IPS-15b (cell line): ENCODE measurements at regions not wholly inside any gene's neighbourhood (a gene's known extent, or its start where the extent isn't known, plus 50 kb on each side); places are given as distances from the start of the nearest gene placed in this dataset.

Source experiments
- H3K27me3 ChIP-seq: one replicate; pipeline ENCODE4 v1.6.1; 2013; ENCODE audit warnings: low read length; ENCODE audit not compliant: control insufficient read depth, insufficient read depth
- H3K36me3 ChIP-seq: one replicate; pipeline ENCODE4 v1.6.1; 2013; ENCODE audit warnings: low read length; ENCODE audit not compliant: control insufficient read depth, insufficient read depth
- H3K4me1 ChIP-seq: one replicate; pipeline ENCODE4 v1.6.1; 2013; ENCODE audit warnings: mild to moderate bottlenecking, low read length; ENCODE audit not compliant: control insufficient read depth, insufficient read depth
- H3K4me3 ChIP-seq: one replicate; pipeline ENCODE4 v1.5.1; 2013; ENCODE audit warnings: low read depth, low read length
- H3K9ac ChIP-seq: one replicate; pipeline ENCODE4 v1.6.1; 2013; ENCODE audit warnings: low read depth, mild to moderate bottlenecking, low read length
- H3K9me3 ChIP-seq: one replicate; pipeline ENCODE4 v1.6.1; 2013; ENCODE audit warnings: mild to moderate bottlenecking, low read length; ENCODE audit not compliant: control insufficient read depth, insufficient read depth

DNA sequence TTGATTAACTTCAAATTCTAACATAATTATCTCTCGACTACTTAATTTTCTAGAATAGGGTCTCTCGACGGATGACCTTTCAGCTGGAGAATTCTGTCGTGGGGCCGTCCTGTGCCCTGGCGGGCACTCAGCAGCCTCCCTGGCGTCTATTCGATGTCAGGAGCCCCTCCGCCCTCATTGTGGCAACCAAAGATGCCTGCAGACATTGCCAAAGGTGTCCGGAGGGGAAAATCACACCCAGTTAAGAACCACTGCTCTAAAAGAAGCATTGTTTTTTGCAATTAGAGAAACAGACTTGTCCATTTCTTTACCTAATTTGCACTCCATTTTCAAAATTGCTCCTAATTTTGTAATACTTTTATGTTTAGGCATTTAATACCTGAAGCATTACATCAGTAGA, 79.2 kb upstream of the ARHGEF7 start:
- no peaks in the 10 kb centered on the region for H3K27me3 ChIP-seq
- H3K4me3 ChIP-seq: no peak overlapping the region
- no peaks in the 10 kb centered on the region for H3K36me3 ChIP-seq

DNA sequence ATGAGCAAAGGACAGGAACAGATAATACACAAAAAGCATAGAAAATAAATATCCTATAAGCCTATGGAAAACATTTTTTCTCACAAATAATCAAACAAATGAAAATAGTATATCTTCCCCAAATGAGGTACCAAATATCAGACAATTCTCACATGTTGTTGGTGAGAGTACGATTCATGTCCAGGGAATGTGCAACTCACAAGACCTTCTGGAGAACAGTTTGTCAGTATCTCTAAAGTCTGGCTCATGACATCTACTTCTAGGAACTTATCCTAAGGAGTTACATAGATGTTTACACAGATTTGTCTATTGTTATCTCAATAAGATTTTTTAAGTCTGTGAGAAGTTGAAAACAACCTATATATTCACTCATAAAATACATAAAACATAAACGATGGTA, 80.3 kb upstream of the ARHGEF7 start:
- Histone ChIP-seq H3K4me3 (no peak overlapping the region), H3K36me3 (no peaks in the 10 kb centered on the region), H3K9ac (no peak overlapping the region), H3K27me3 (no peaks in the 10 kb centered on the region), H3K4me1 (no peaks in the 10 kb centered on the region), H3K9me3 (no peaks in the 10 kb centered on the region)

More for the DNA sequence above, 79.2 kb upstream of the ARHGEF7 start:
- no peaks in the 10 kb centered on the region for H3K4me1 ChIP-seq
- H3K9ac ChIP-seq: no peak overlapping the region
- no peaks in the 10 kb centered on the region for H3K9me3 ChIP-seq

- H3K4me3 ChIP-seq: no peak overlapping the region
- H3K27me3 ChIP-seq: no peaks in the 10 kb centered on the region
- H3K9ac ChIP-seq: no peak overlapping the region
- H3K9me3 ChIP-seq: no peaks in the 10 kb centered on the region
- H3K4me1 ChIP-seq: no peaks in the 10 kb centered on the region
- H3K36me3 ChIP-seq: no peaks in the 10 kb centered on the region
These were observed 81.7 kb upstream of the ARHGEF7 start for GRCh38 chr13:111033172-111034130.

GRCh38 chr13:111031531-111031961, 83.6 kb upstream of the ARHGEF7 start:
- H3K9me3 ChIP-seq: no peaks in the 10 kb centered on the region

GRCh38 chr13:111029957-111030609, 85.0 kb upstream of the ARHGEF7 start:
- Histone ChIP-seq H3K27me3 (no peaks in the 10 kb centered on the region), H3K36me3 (no peaks in the 10 kb centered on the region), H3K4me1 (no peaks in the 10 kb centered on the region), H3K9ac (no peak overlapping the region), H3K9me3 (no peaks in the 10 kb centered on the region), H3K4me3 (no peak overlapping the region)

More at GRCh38 chr13:111031531-111031961, 83.6 kb upstream of the ARHGEF7 start:
- no peak overlapping the region for H3K4me3 ChIP-seq
- H3K27me3 ChIP-seq: no peaks in the 10 kb centered on the region
- no peaks in the 10 kb centered on the region for H3K4me1 ChIP-seq
- H3K9ac ChIP-seq: no peak overlapping the region
- H3K36me3 ChIP-seq: no peaks in the 10 kb centered on the region

GRCh38 chr13:111027458-111028439, 87.4 kb upstream of the ARHGEF7 start:
- Histone ChIP-seq H3K36me3 (no peaks in the 10 kb centered on the region), H3K9ac (no peak overlapping the region), H3K9me3 (no peaks in the 10 kb centered on the region), H3K4me3 (no peak overlapping the region), H3K27me3 (no peaks in the 10 kb centered on the region), H3K4me1 (no peaks in the 10 kb centered on the region)

DNA sequence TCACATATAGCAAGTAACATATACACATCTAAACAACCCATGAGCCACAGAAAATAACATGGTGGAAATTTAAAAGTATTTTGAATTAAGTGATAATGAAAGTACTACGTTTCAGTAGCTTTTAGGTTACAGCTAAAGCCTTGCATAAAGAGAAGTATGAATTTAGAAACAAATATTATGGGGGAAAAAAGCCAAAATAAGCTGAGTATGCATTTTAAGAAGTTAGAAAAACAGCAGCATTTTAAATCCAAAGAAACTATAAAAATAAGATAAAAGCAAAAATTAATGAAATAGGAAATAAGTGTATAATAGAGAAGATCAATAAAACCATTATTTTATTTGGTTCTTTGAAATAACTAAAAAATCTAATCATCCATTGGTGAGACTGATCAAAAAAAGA, 89.8 kb upstream of the ARHGEF7 start:
- Histone ChIP-seq H3K9me3 (peaks cover 1% of the 10 kb centered on the region), H3K4me1 (no peaks in the 10 kb centered on the region), H3K9ac (no peak overlapping the region), H3K4me3 (no peak overlapping the region), H3K36me3 (no peaks in the 10 kb centered on the region), H3K27me3 (no peaks in the 10 kb centered on the region)

DNA sequence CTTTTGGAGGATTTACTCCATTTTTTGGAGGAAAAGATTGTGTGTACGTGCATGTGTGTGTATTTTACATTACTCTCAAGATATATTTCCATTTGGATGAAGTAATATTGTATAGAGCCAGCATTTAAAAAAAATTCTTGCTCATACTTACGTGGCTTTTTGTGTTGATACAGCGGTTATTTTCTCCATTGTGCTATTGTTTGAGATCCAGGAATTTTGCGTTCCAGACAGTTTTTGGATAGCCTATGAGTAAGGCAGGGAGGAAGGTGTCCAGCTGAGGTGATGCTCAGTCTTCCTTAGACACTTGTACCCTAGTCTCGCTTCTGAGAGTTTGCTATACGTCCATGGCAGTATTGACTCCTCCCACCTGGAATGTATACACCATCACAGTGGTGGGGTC, 92.2 kb upstream of the ARHGEF7 start:
- Histone ChIP-seq H3K9me3 (peaks cover 2% of the 10 kb centered on the region), H3K9ac (no peak overlapping the region), H3K36me3 (no peaks in the 10 kb centered on the region), H3K27me3 (no peaks in the 10 kb centered on the region), H3K4me3 (no peak overlapping the region), H3K4me1 (no peaks in the 10 kb centered on the region)

DNA sequence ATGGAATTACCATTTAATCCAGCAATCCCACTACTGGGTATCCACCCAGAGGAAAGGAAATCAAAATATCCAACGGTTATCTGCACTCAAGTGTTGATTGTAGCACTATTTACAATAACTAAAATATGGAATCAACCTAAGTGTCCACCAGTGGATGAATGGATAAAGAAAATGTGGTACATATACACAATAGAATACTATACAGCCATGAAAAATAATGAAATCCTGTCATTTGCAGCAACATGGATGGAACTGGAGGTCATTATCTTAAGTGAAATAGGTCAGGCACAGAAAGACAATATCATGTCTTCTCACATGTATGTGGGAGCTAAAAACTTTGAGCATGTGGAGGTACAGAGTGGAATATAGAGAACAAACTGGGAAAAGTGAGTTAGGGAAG, 92.9 kb upstream of the ARHGEF7 start:
- Histone ChIP-seq H3K4me3 (no peak overlapping the region), H3K4me1 (no peaks in the 10 kb centered on the region), H3K9me3 (peaks cover 2% of the 10 kb centered on the region), H3K36me3 (no peaks in the 10 kb centered on the region), H3K27me3 (no peaks in the 10 kb centered on the region), H3K9ac (no peak overlapping the region)

GRCh38 chr13:111021270-111021669, 93.8 kb upstream of the ARHGEF7 start:
- Histone ChIP-seq H3K36me3 (no peaks in the 10 kb centered on the region), H3K27me3 (no peaks in the 10 kb centered on the region), H3K9me3 (peaks cover 2% of the 10 kb centered on the region), H3K4me1 (no peaks in the 10 kb centered on the region), H3K4me3 (no peak overlapping the region), H3K9ac (no peak overlapping the region)

DNA sequence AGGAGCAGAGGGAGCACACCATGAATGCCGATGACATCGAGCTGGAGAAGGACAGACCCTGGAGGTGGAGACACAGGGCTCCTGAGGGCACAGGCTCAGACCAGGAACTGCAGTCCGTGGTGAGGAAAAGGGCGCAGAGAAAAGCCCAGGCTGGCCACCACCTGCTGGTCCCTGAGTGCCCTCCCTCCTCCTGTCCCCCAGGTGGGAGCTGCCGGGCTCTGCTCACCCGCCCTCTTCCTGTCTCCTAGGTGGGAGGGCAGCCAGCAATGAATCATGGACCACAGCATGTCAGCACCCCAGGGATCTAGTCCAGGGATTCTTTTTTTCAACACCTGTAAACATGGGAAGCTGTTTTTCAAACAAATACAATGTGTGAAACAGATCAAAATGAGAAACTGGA, 94.6 kb upstream of the ARHGEF7 start:
- H3K9me3 ChIP-seq: peaks cover 2% of the 10 kb centered on the region
- H3K36me3 ChIP-seq: no peaks in the 10 kb centered on the region
- no peak overlapping the region for H3K4me3 ChIP-seq
- H3K4me1 ChIP-seq: no peaks in the 10 kb centered on the region
- no peaks in the 10 kb centered on the region for H3K27me3 ChIP-seq
- no peak overlapping the region for H3K9ac ChIP-seq
